NCI-H2107 (cell line): ENCODE measurements at regions not wholly inside any gene's neighbourhood (a gene's known extent, or its start where the extent isn't known, plus 50 kb on each side); places are given as distances from the start of the nearest gene placed in this dataset.

Source experiments
- DNase-seq: peaks from one replicate; lab custom pipeline; 2025; lab: John Stamatoyannopoulos, UW

GRCh38 chr4:133467290-133467947 lies 318.3 kb downstream of the PCDH10 start:
- DNase-seq, result no peak

DNA sequence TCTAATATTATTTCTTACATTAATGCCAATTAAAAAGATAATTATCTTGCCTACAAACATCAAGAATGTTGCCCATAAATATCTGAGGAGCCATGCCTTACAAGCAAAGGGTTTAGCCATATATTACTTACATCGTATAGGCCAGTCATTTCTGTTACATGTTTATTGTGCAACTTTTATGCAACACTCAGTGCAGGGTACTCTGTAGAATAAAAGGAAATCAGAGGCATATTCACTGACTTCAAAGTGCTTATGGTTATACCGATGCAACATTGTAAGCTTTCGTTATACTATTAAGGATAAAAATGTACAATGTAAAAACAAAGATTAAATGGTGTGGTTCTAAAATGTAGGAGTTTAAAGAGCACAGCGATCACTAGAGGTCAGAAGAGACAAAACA lies 315.9 kb downstream of the PCDH10 start:
- DNase-seq, result no peak

DNA sequence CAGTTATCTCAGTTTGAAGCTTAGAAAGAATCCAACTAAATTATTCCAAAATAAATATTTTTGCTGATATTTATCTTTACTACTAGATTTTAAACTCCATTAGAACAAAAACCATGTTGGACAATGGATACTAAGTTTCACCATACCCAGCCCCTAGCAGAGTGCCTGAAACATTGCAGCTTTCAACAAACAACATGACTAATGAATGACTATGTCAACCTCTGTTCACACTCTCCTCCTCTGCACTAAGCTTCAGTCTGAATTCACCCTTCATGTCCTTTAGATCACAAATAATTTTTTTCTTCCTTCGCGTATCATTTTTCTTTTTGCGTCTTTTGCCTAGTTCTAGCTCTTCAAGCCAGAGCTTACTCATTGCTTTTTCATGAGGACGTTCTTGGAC lies 315.2 kb downstream of the PCDH10 start:
- no peak for DNase-seq

GRCh38 chr4:133452678-133453077 lies 303.6 kb downstream of the PCDH10 start:
- DNase-seq, result no peak

DNA sequence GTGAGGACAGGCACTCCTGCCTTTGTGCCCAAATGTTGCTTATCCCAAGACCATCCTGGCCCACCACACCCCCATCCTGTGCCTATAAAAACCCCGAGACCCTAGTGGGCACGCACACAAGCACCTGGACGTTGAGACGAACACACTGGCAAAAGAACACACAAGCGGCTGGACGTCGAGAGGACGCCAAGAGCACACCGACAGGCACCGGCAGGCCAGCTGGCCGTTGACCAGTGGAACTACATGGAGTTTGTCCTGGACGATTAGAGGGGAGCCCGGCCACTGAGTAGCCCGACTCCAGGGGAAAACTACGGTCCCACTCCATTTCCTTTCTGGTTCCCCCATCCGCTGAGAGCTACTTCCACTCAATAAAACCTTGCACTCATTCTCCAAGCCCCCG lies 301.7 kb downstream of the PCDH10 start:
- DNase-seq, result no peak

DNA sequence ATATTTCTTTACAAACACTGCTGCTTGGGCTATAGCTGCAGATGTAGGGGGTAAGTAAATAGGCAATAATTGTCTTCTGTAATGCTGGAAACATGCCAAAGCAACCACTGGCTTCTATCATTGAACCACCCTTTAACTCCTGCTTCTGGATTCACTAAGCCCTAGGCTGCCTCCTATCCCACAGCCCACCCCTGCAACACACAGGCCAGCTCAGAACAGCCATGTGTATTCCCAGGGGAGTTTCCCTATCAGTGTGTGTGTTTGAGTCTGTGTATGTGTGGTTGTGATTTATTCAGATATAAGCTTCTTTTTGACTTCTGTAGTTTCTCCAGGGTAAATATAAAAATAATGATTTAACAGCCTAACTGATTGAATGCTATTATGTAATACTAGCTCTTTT lies 291.3 kb downstream of the PCDH10 start:
- DNase-seq, result no peak

GRCh38 chr4:133439830-133440229 lies 290.7 kb downstream of the PCDH10 start:
- no peak for DNase-seq

DNA sequence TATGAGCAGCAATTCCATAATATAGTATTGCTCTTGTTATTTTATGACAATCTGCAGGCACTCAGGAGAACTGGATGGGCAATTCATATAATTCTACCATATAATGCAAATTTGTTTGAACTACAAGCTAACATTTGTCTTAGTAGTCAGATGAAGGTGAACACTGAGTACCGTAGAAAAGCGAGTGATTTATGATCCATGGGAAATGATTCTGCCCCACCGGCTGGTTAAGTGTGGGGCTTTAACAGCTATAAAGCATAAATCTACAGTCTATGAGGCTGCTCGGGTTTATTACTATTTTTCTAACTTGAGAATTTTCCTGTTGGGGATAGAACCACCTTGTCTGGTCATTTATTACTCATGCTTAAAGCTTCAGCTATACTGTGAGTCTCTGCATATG lies 275.5 kb downstream of the PCDH10 start:
- DNase-seq, result no peak

- DNase-seq, result no peak
Observed at GRCh38 chr4:133403913-133404312, 254.8 kb downstream of the PCDH10 start.

- no peak for DNase-seq
Observed at GRCh38 chr4:133402616-133403015, 253.5 kb downstream of the PCDH10 start.

- no peak for DNase-seq
Observed at GRCh38 chr4:133394971-133395627, 246.0 kb downstream of the PCDH10 start.

DNA sequence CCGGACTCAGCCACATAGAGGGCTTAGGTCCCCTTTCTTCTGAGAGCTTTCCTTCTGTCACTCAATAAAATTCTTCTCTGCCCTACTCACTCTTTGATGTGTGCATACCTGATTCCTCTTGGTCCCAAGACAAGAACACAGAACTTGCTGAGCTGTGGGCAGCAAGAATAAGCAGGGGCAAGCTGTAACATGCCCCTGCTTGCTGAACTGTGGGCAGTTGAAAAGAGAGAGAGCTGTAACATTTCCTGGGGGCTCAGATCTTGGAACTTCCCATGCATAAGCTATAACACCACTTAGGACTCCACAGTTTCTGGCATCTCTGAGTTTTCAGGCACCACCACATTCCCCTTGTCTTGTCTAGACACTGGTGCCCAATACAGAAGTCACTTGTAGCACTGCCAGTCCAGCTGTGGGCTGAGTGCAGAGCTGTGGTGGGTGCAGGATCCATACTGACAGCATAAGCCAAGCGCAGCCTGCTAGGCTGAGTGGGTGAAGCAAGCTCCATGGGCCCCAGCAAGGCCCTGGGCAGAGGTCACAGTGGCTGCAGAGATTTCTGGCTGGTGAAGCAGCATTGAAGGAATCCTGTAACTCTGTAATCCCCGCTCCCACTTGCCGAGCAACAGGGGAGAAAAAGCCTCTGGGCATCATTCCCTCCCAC lies 241.2 kb downstream of the PCDH10 start:
- DNase-seq, result no peak

- no peak for DNase-seq
Observed at GRCh38 chr4:133389029-133389428, 239.9 kb downstream of the PCDH10 start.

DNA sequence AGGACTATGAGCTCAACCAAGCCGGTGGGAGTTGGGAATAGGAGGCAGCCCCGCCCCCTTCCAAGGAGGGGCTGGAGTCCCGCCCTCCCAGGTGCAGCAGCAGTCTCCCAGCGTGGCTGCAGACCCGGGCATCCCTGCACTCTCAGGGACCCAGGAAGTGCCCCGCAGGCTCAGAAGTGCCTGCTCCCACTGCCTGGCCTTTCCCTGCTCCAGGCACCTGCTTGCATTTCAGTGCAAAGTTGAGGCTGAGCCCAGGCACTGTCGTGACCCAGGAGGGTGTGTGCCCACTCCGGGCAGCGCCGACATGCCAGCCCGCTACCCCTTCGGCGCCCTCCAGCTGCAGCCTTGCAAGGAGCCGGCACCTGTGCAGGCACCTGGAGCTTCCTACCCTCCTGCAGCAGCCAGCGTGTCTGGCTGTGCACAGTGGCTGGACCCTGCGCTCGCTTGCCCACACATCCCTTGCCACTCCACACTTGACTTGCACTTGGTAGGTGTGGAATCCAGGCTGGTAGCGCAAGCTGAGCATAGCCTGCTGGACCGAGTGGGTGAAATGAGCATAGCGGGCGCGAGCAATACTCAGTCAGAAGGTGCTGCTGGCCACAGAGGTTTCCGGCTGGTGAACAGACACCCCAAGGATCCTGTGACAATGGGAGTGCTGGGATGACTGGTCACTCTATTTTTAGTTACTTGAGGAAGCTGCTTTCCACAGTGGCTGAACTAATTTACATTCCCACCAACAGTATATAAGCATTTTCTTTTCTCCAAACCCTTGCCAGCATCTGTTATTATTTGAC lies 236.3 kb downstream of the PCDH10 start:
- no peak for DNase-seq

DNA sequence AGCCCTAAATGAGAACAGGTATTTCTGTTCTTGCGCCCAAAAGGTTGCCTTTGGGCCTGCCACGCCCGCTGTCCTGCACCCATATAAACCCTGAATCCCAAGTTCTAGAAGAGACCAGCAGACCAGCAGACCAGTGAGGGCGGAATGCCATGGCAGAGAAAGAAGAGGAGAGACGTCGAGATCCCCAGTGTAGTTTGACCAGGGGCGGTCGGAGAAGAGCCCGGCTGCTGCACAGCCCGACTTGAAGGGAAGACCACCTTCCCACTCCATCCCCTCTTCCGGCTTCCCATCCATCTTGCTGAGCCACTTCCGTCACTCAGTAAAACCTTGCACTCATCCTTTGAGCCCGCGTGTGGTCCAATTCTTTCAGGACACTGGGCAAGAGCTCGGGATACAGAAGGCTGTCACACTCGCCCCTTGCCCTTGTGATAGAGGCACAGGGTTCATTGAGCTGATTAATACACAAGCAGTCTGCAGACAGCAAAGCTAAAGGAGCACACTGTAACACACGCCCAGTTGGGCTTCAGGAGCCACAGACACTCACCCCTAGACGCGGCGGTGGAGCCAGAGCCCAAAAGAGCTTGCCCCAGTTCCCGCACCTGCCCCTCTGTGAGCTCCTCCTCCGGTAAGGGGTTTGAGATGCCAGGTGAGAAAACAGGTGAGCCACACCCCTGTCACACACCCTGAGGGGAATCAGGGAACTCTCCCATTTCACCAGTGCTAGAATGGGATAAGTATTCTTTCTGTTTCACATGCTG lies 230.8 kb downstream of the PCDH10 start:
- DNase-seq, result no peak

GRCh38 chr4:133377286-133377685 lies 228.2 kb downstream of the PCDH10 start:
- DNase-seq, result no peak

- no peak for DNase-seq
Observed at GRCh38 chr4:133372699-133373098, 223.6 kb downstream of the PCDH10 start.

GRCh38 chr4:133355633-133356032 lies 206.5 kb downstream of the PCDH10 start:
- no peak for DNase-seq

DNA sequence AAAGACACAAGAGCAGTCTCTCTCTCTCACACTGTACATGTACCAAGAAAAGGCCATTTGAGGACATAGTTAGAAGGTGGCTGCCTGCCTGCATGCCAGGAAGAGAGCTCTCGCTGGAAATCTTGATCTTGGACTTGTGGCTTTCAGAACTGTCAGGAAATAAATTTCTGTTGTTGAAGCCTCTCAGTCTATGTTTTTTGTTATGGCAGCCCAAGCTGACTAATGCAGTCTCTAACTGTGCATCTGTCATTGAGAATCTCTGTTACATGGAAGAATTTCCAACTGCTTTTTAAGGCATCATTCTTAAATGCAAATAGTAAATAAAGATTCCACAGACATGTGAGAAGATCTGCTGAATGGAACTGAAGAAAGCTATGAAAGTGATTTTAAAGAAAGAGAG lies 198.3 kb downstream of the PCDH10 start:
- DNase-seq, result no peak

DNA sequence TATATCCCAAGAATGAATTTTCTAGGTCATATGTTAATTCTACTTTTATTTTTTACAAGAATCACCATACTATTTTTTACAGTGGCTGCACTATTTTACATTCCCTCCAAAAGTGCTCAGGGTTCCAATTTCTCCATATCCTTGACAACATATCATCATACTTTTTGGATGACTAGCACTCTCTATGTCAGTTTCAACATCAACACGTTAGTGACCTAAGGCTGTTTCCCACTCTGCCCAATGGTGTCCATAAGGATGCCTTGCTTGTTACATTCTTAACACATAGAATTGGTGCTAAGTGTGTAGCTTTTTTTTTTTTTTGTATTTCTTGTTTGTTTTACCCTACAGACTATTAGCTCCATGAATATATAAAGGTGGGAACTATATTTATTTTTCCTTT lies 175.4 kb downstream of the PCDH10 start:
- no peak for DNase-seq

- no peak for DNase-seq
Observed at GRCh38 chr4:133323670-133324069, 174.6 kb downstream of the PCDH10 start.

DNA sequence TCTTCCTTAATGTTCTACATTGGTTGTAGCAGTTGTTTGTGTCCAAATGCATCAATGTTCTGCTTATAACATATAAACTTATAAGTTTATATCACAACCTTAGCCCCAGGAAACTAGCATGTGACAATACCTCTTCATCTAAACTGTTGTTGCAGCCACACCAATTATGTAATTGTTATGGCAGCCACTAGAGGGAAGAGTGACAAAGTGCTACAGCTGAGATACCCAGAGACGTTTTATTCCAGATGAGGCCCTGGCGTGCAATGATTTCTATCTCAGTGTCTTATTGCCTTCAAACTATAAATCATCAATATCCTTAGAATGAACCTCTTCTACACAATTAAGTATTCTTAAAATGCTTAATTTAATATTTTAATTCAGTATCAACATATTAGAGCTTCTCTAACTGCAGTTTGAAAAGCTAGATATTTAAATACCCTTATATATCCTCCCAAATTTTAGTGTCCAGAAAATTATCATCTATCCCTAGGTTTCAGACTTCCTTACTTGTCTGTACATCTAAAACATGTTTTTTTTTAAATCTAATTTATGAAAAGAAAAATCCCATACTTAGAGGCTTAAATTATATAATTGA lies 171.6 kb downstream of the PCDH10 start:
- no peak for DNase-seq
